Mesendoderm (in vitro differentiated cells): ENCODE measurements at regions not wholly inside any gene's neighbourhood (a gene's known extent, or its start where the extent isn't known, plus 50 kb on each side); places are given as distances from the start of the nearest gene placed in this dataset.

Experiments used
- DNase-seq: peaks from one replicate; pipeline ENCODE4 v3.0.0; 2013
- H2AK5ac ChIP-seq: 2 replicates; pipeline ENCODE4 v1.6.1; 2013; ENCODE audit warnings: low read length, inconsistent platforms
- H2BK120ac ChIP-seq: 2 replicates; pipeline ENCODE4 v1.6.1; 2013; ENCODE audit warnings: low read depth, mild to moderate bottlenecking, low read length, moderate library complexity, mixed read lengths
- H2BK15ac ChIP-seq: replicated peaks from 2 replicates; pipeline ENCODE4 v1.6.1; 2013; ENCODE audit warnings: low read depth, mild to moderate bottlenecking, moderate library complexity
- H2BK5ac ChIP-seq: 2 replicates; pipeline ENCODE4 v1.6.1; 2013; ENCODE audit warnings: low read length, inconsistent platforms
- H3K18ac ChIP-seq: 2 replicates; pipeline ENCODE4 v1.6.1; 2013; ENCODE audit warnings: mild to moderate bottlenecking, low read length, mixed read lengths
- H3K23ac ChIP-seq: one replicate; pipeline ENCODE4 v1.6.1; 2013; ENCODE audit warnings: low read length
- H3K27ac ChIP-seq: 2 replicates; pipeline ENCODE4 v1.5.1; 2013; ENCODE audit warnings: low read depth, mild to moderate bottlenecking, inconsistent platforms, low read length, moderate library complexity
- H3K27me3 ChIP-seq: 2 replicates; pipeline ENCODE4 v1.6.1; 2013; ENCODE audit warnings: low read length, control low read depth, mild to moderate bottlenecking, inconsistent platforms; ENCODE audit not compliant: insufficient read depth, poor library complexity
- H3K36me3 ChIP-seq: 2 replicates; pipeline ENCODE4 v1.6.1; 2013; ENCODE audit warnings: low read length, inconsistent platforms; ENCODE audit not compliant: control insufficient read depth, insufficient read depth
- H3K4ac ChIP-seq: one replicate; pipeline ENCODE4 v1.6.1; 2013; ENCODE audit warnings: low read depth, mild to moderate bottlenecking, low read length, moderate library complexity
- H3K4me1 ChIP-seq: 2 replicates; pipeline ENCODE4 v1.6.1; 2013; ENCODE audit warnings: low read depth, low read length, inconsistent platforms; ENCODE audit not compliant: control insufficient read depth
- H3K4me2 ChIP-seq: 2 replicates; pipeline ENCODE4 v1.6.1; 2013; ENCODE audit warnings: low read length
- H3K4me3 ChIP-seq: 2 replicates; pipeline ENCODE4 v1.5.1; 2013; ENCODE audit warnings: mild to moderate bottlenecking, low read length
- H3K56ac ChIP-seq: one replicate; pipeline ENCODE4 v1.6.1; 2013; ENCODE audit warnings: low read length
- H3K79me1 ChIP-seq: 2 replicates; pipeline ENCODE4 v1.6.1; 2013; ENCODE audit warnings: low read length, inconsistent platforms
- H3K79me2 ChIP-seq: 2 replicates; pipeline ENCODE4 v1.6.1; 2013; ENCODE audit warnings: mild to moderate bottlenecking, low read length; ENCODE audit not compliant: control insufficient read depth, insufficient read depth
- H3K9ac ChIP-seq: 2 replicates; pipeline ENCODE4 v1.6.1; 2013; ENCODE audit warnings: low read length, inconsistent platforms
- H4K5ac ChIP-seq: one replicate; pipeline ENCODE4 v1.6.1; 2013; ENCODE audit warnings: low read length
- H4K8ac ChIP-seq: one replicate; pipeline ENCODE4 v1.6.1; 2013; ENCODE audit warnings: low read depth, mild to moderate bottlenecking, control low read depth, low read length, moderate library complexity
- WGBS: extraction: QIAGEN DNeasy Blood & Tissue Kit; methylation state at CpG from one replicate; pipeline ENCODE4 v1.1.7; 2013; ENCODE audit warnings: low lambda C conversion rate, missing lambda C conversion rate; ENCODE audit not compliant: insufficient coverage; ENCODE audit errors: extremely low coverage; 5-methylcytosine and 5-hydroxymethylcytosine counted together

DNA sequence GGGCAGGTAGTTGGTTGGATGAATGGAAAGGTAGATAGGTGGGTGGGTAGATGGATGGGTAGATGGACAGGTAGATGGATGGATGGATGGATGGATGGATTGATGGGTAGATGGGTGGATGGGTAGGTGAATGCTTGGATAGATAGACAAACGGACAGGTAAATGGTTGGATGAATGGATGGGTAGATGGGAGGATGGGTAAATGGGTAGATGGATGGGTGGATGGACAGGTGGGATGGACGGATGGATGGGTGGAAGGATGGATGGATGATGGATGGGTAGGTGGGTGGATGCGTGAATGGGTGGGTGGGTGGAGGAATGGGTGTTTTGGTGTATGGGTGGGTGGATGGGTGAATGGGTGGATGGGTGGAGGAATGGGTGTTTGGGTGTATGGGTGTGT is 50.1 kb upstream of the ASAP2 start:
- WGBS: 100% methylated on average over 2 of the region's 3 CpGs
- no peaks in the 10 kb centered on the region for H3K27me3 ChIP-seq
- H4K8ac ChIP-seq: no peak overlapping the region
- H3K23ac ChIP-seq: no peak overlapping the region
- H2BK120ac ChIP-seq: no peak overlapping the region
- no peak overlapping the region for H3K18ac ChIP-seq
- no peak overlapping the region for H2BK5ac ChIP-seq
- no peak overlapping the region for H3K56ac ChIP-seq
- no peak overlapping the region for H3K4me2 ChIP-seq
- no peak overlapping the region for H2AK5ac ChIP-seq
- no peaks in the 10 kb centered on the region for H3K36me3 ChIP-seq
- no peak for DNase-seq
- no peaks in the 10 kb centered on the region for H3K79me2 ChIP-seq
- no peak overlapping the region for H4K5ac ChIP-seq
- H2BK15ac ChIP-seq: no peak overlapping the region
- H3K4ac ChIP-seq: no peak overlapping the region
- H3K79me1 ChIP-seq: no peaks in the 10 kb centered on the region
- no peaks in the 10 kb centered on the region for H3K4me1 ChIP-seq
- no peak overlapping the region for H3K4me3 ChIP-seq
- H3K9ac ChIP-seq: no peak overlapping the region
- no peak overlapping the region for H3K27ac ChIP-seq

DNA sequence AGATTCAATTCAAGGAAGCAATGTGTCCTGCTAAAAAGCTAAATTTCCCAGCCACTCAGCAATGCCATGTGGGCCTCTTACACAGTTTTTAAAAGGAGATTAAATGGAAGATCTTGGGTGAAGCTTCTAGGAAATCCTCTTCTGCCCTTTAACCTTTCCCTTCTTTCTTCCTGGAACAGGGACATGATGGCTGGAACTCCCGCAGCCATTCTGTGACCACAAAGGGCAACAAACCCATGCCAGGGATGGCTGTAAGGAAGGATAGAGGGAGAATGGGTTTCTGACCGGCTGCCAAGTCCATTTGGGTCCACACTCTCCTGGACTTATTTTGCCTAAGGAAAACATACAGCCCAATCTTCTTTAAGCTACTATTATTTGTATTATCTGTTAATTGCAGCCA is 52.6 kb upstream of the ASAP2 start:
- no CpG with 5 or more reads among the region's 2 CpGs for WGBS
- H2BK120ac ChIP-seq: no peak overlapping the region
- H3K4me3 ChIP-seq: no peak overlapping the region
- no peak for DNase-seq
- H2BK5ac ChIP-seq: no peak overlapping the region
- H3K9ac ChIP-seq: no peak overlapping the region
- H4K8ac ChIP-seq: no peak overlapping the region
- no peak overlapping the region for H3K18ac ChIP-seq
- no peak overlapping the region for H3K4me2 ChIP-seq
- no peaks in the 10 kb centered on the region for H3K36me3 ChIP-seq
- no peak overlapping the region for H3K27ac ChIP-seq
- H3K4me1 ChIP-seq: no peaks in the 10 kb centered on the region
- H3K23ac ChIP-seq: no peak overlapping the region
- H3K4ac ChIP-seq: no peak overlapping the region
- no peak overlapping the region for H2BK15ac ChIP-seq
- no peak overlapping the region for H2AK5ac ChIP-seq
- no peak overlapping the region for H4K5ac ChIP-seq
- H3K79me2 ChIP-seq: no peaks in the 10 kb centered on the region
- H3K27me3 ChIP-seq: no peaks in the 10 kb centered on the region
- H3K56ac ChIP-seq: no peak overlapping the region
- no peaks in the 10 kb centered on the region for H3K79me1 ChIP-seq

DNA sequence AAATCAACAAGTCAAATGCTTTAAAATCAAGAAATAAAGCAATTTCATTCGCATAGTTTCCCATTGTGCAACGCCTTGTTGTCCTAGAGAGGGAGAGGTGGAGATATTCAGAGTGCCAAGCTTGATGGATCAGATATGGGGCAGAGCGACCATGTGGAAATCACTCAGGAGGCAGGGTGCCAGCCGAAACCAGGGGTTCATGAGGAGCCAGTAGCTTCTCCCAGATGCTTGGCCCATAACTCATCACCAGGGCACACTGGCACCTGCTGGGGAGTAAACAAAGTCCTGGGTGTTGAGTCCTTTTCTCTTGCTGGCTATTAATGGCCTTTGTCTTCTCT is 53.0 kb upstream of the ASAP2 start:
- no peak overlapping the region for H3K23ac ChIP-seq
- H2AK5ac ChIP-seq: no peak overlapping the region
- DNase-seq: no peak
- no peak overlapping the region for H3K4me3 ChIP-seq
- H3K9ac ChIP-seq: no peak overlapping the region
- no CpG with 5 or more reads among the region's 4 CpGs for WGBS
- H4K5ac ChIP-seq: no peak overlapping the region
- no peak overlapping the region for H2BK15ac ChIP-seq
- H2BK5ac ChIP-seq: no peak overlapping the region
- no peak overlapping the region for H2BK120ac ChIP-seq
- no peaks in the 10 kb centered on the region for H3K27me3 ChIP-seq
- H3K4me2 ChIP-seq: no peak overlapping the region
- H3K36me3 ChIP-seq: no peaks in the 10 kb centered on the region
- H3K4ac ChIP-seq: no peak overlapping the region
- H3K79me2 ChIP-seq: no peaks in the 10 kb centered on the region
- no peak overlapping the region for H3K18ac ChIP-seq
- H3K79me1 ChIP-seq: no peaks in the 10 kb centered on the region
- no peak overlapping the region for H3K27ac ChIP-seq
- no peak overlapping the region for H3K56ac ChIP-seq
- no peaks in the 10 kb centered on the region for H3K4me1 ChIP-seq
- H4K8ac ChIP-seq: no peak overlapping the region

DNA sequence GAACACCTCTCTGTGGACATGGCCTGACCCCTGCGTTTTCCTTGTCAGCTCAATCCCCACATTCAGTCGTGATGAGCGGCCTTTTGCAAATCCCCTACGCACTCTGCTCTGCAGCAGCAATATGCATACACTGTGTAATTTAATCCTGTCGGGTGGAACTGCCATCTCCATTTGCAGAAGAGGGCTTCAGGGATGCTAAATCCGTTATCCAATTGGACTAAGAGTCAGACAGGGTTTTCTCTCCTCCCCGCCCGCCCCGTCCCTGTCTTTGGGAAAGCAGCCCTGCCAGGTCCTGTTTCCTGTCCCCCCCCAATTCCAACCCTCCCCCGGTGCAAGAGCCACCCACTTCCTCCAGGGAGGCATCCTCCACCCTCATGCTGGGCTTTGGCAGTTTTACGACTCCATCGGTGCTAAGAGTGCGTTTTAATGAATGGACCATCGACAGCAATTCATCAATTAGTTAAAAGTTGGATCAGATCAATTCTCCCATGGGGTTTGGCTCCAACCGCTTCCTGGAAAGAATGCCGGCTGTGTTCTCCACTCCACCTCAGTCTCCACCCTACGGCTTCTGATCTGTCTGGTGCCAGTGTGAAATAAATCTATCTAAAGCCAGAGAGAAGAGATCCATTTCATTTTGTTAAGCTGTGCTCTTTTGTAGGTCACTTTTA is 53.5 kb upstream of the ASAP2 start:
- H3K9ac ChIP-seq: no peak overlapping the region
- H4K8ac ChIP-seq: no peak overlapping the region
- H2AK5ac ChIP-seq: no peak overlapping the region
- H3K4ac ChIP-seq: no peak overlapping the region
- no peak overlapping the region for H3K27ac ChIP-seq
- DNase-seq: no peak
- H3K36me3 ChIP-seq: no peaks in the 10 kb centered on the region
- no peak overlapping the region for H3K4me3 ChIP-seq
- no peaks in the 10 kb centered on the region for H3K27me3 ChIP-seq
- no peaks in the 10 kb centered on the region for H3K79me2 ChIP-seq
- no peak overlapping the region for H2BK120ac ChIP-seq
- H2BK5ac ChIP-seq: no peak overlapping the region
- no peak overlapping the region for H2BK15ac ChIP-seq
- no peak overlapping the region for H4K5ac ChIP-seq
- no peak overlapping the region for H3K56ac ChIP-seq
- no peak overlapping the region for H3K18ac ChIP-seq
- no CpG with 5 or more reads among the region's 17 CpGs for WGBS
- H3K4me2 ChIP-seq: no peak overlapping the region
- no peak overlapping the region for H3K23ac ChIP-seq
- H3K79me1 ChIP-seq: no peaks in the 10 kb centered on the region
- H3K4me1 ChIP-seq: no peaks in the 10 kb centered on the region

DNA sequence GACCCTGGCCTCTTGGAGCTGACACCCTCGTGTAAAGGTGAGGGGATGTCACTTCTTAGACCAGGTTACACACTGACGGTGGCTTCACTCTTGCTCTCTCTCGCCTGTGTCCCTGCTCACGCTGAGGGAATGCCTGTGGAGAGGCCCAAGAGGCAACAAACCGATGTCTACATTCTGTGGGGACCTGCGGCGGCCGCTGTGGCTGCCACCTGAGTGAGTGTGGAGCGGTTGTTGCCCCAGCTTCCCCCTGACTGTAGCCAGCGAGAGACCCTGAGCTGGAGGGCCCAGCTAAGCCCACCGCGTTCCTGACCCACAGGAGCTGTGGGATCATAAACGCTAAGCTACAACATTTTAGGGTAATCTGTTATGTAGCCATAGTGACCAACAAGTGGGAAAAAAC is 55.7 kb upstream of the ASAP2 start:
- no peak overlapping the region for H3K4ac ChIP-seq
- no peaks in the 10 kb centered on the region for H3K79me1 ChIP-seq
- no CpG with 5 or more reads among the region's 13 CpGs for WGBS
- no peak overlapping the region for H3K27ac ChIP-seq
- H3K79me2 ChIP-seq: no peaks in the 10 kb centered on the region
- no peak overlapping the region for H3K9ac ChIP-seq
- no peak overlapping the region for H2AK5ac ChIP-seq
- H3K56ac ChIP-seq: no peak overlapping the region
- no peak for DNase-seq
- H2BK15ac ChIP-seq: no peak overlapping the region
- no peak overlapping the region for H2BK120ac ChIP-seq
- H3K4me2 ChIP-seq: no peak overlapping the region
- H4K8ac ChIP-seq: no peak overlapping the region
- H3K27me3 ChIP-seq: no peaks in the 10 kb centered on the region
- H2BK5ac ChIP-seq: no peak overlapping the region
- no peaks in the 10 kb centered on the region for H3K36me3 ChIP-seq
- no peaks in the 10 kb centered on the region for H3K4me1 ChIP-seq
- H3K23ac ChIP-seq: no peak overlapping the region
- no peak overlapping the region for H3K4me3 ChIP-seq
- no peak overlapping the region for H4K5ac ChIP-seq
- H3K18ac ChIP-seq: no peak overlapping the region

DNA sequence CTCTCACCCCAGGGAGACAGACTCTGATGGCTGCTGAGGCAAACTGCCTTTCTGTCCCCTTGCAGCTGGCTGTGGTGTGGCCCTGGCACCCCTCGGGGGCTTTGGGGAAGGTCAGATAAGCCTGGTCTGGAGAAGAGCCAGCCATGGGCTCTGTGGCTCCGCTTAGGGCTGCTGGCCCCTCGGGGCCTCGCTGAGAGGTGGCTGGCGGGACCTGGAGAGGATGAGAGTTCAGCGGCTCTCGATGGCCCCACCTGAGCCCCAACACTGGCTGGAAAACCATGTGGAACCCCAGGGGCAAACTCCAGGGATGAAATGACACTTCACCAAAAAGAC is 56.1 kb upstream of the ASAP2 start:
- no peak overlapping the region for H2BK15ac ChIP-seq
- no peak overlapping the region for H3K18ac ChIP-seq
- H3K27ac ChIP-seq: no peak overlapping the region
- no peak overlapping the region for H4K8ac ChIP-seq
- H2AK5ac ChIP-seq: no peak overlapping the region
- H4K5ac ChIP-seq: no peak overlapping the region
- no peaks in the 10 kb centered on the region for H3K79me1 ChIP-seq
- H2BK120ac ChIP-seq: no peak overlapping the region
- H3K79me2 ChIP-seq: no peaks in the 10 kb centered on the region
- no peaks in the 10 kb centered on the region for H3K27me3 ChIP-seq
- H3K4me3 ChIP-seq: no peak overlapping the region
- H3K36me3 ChIP-seq: no peaks in the 10 kb centered on the region
- no peak overlapping the region for H3K4me2 ChIP-seq
- H3K56ac ChIP-seq: no peak overlapping the region
- no peak overlapping the region for H3K23ac ChIP-seq
- H3K4me1 ChIP-seq: no peaks in the 10 kb centered on the region
- no peak for DNase-seq
- no peak overlapping the region for H3K9ac ChIP-seq
- no peak overlapping the region for H2BK5ac ChIP-seq
- no peak overlapping the region for H3K4ac ChIP-seq
- no CpG with 5 or more reads among the region's 7 CpGs for WGBS
